DOHH2 (cell line): ENCODE measurements at regions not wholly inside any gene's neighbourhood (a gene's known extent, or its start where the extent isn't known, plus 50 kb on each side); places are given as distances from the start of the nearest gene placed in this dataset.

Source experiments
- H3F3A ChIP-seq: fragments of 200-600 bp; sonication (generic), shearing (Covaris generic); 2 replicates; pipeline ENCODE4 v1.6.0; 2016; ENCODE audit warnings: antibody characterized with exemption, mild to moderate bottlenecking; ENCODE audit not compliant: control insufficient read depth, insufficient read depth
- H3K27ac ChIP-seq: fragments of 200-600 bp; sonication (generic); 2 replicates; pipeline ENCODE4 v1.5.1; 2014; ENCODE audit warnings: low read depth, mild to moderate bottlenecking, low read length, moderate library complexity
- H3K27me3 ChIP-seq: fragments of 200-600 bp; sonication (generic); 2 replicates; pipeline ENCODE4 v1.6.1; 2014; ENCODE audit warnings: mild to moderate bottlenecking, low read length, mixed read lengths; ENCODE audit not compliant: control insufficient read depth
- H3K36me3 ChIP-seq: fragments of 200-600 bp; sonication (generic); 2 replicates; pipeline ENCODE4 v1.6.1; 2014; ENCODE audit warnings: mild to moderate bottlenecking, low read length, moderate library complexity, mixed read lengths; ENCODE audit not compliant: control insufficient read depth
- H3K4me1 ChIP-seq: fragments of 200-600 bp; sonication (generic); 2 replicates; pipeline ENCODE4 v1.6.1; 2014; ENCODE audit warnings: mild to moderate bottlenecking, low read length, mixed read lengths; ENCODE audit not compliant: control insufficient read depth
- H3K4me2 ChIP-seq: fragments of 200-600 bp; sonication (generic); 2 replicates; pipeline ENCODE4 v1.6.0; 2014; ENCODE audit warnings: mild to moderate bottlenecking, low read length, moderate library complexity
- H3K4me3 ChIP-seq: fragments of 200-600 bp; sonication (generic); 2 replicates; pipeline ENCODE4 v1.5.1; 2014; ENCODE audit warnings: mild to moderate bottlenecking, low read length, mixed read lengths
- H3K79me2 ChIP-seq: fragments of 200-600 bp; sonication (generic); 2 replicates; pipeline ENCODE4 v1.6.1; 2014; ENCODE audit warnings: mild to moderate bottlenecking, low read length, mixed read lengths; ENCODE audit not compliant: control insufficient read depth
- H3K9me2 ChIP-seq: fragments of 200-600 bp; sonication (generic); replicated peaks from 2 replicates; pipeline ENCODE4 v1.6.1; 2014; ENCODE audit warnings: mild to moderate bottlenecking, low read length, mixed read lengths; ENCODE audit not compliant: control insufficient read depth
- H3K9me3 ChIP-seq: fragments of 200-600 bp; sonication (generic); 2 replicates; pipeline ENCODE4 v1.6.1; 2014; ENCODE audit warnings: antibody characterized with exemption, low read length, mixed read lengths; ENCODE audit not compliant: control insufficient read depth, insufficient read depth
- H4K20me1 ChIP-seq: fragments of 200-600 bp; sonication (generic); 2 replicates; pipeline ENCODE4 v1.6.0; 2014; ENCODE audit warnings: low read depth, mild to moderate bottlenecking, antibody characterized with exemption, low read length, moderate library complexity; ENCODE audit not compliant: control insufficient read depth, insufficient read depth
- CTCF ChIP-seq: fragments of 200-600 bp; sonication (generic); IDR thresholded peaks from one replicate; pipeline ENCODE4 v1.5.1; 2014; ENCODE audit warnings: antibody characterized with exemption, mild to moderate bottlenecking, low read depth, low read length; ENCODE audit not compliant: poor library complexity, severe bottlenecking
- EZH2phosphoT487 ChIP-seq: fragments of 200-600 bp; sonication (generic); IDR thresholded peaks from 2 replicates; pipeline ENCODE4 v1.6.1; 2017; ENCODE audit warnings: borderline replicate concordance, mild to moderate bottlenecking, antibody characterized with exemption, low read length, moderate library complexity, mixed read lengths

GRCh38 chr4:112885897-112886296 is 163.6 kb upstream of the ANK2 start:
- Histone ChIP-seq H3K4me2 (no peak overlapping the region), H3K9me2 (no peaks in the 10 kb centered on the region), H3K36me3 (no peaks in the 10 kb centered on the region), H3K27me3 (no peaks in the 10 kb centered on the region), H4K20me1 (no peaks in the 10 kb centered on the region), H3K4me1 (no peaks in the 10 kb centered on the region), H3K27ac (no peak overlapping the region), H3K4me3 (no peak overlapping the region), H3K9me3 (no peaks in the 10 kb centered on the region), H3K79me2 (no peaks in the 10 kb centered on the region), H3F3A (no peaks in the 10 kb centered on the region)
- TF ChIP-seq CTCF (no peak), EZH2phosphoT487 (no peak)

- no peaks in the 10 kb centered on the region for H3K36me3 ChIP-seq
- no peaks in the 10 kb centered on the region for H3F3A ChIP-seq
- no peaks in the 10 kb centered on the region for H3K9me2 ChIP-seq
- H3K79me2 ChIP-seq: no peaks in the 10 kb centered on the region
- H4K20me1 ChIP-seq: no peaks in the 10 kb centered on the region
- no peaks in the 10 kb centered on the region for H3K4me1 ChIP-seq
- H3K9me3 ChIP-seq: no peaks in the 10 kb centered on the region
- H3K27me3 ChIP-seq: no peaks in the 10 kb centered on the region
- H3K27ac ChIP-seq: no peak overlapping the region
- H3K4me3 ChIP-seq: no peak overlapping the region
- no peak overlapping the region for H3K4me2 ChIP-seq
- TF ChIP-seq CTCF (no peak), EZH2phosphoT487 (no peak)
These were observed 160.8 kb upstream of the ANK2 start for GRCh38 chr4:112888622-112889021.

- Histone ChIP-seq H3K79me2 (no peaks in the 10 kb centered on the region), H3K36me3 (no peaks in the 10 kb centered on the region), H4K20me1 (no peaks in the 10 kb centered on the region), H3K4me3 (no peak overlapping the region), H3K9me2 (no peaks in the 10 kb centered on the region), H3K27me3 (no peaks in the 10 kb centered on the region), H3K27ac (no peak overlapping the region), H3K4me2 (no peak overlapping the region), H3F3A (no peaks in the 10 kb centered on the region), H3K4me1 (no peaks in the 10 kb centered on the region), H3K9me3 (no peaks in the 10 kb centered on the region)
- TF ChIP-seq EZH2phosphoT487: no peak
- TF ChIP-seq CTCF: no peak
These were observed 160.3 kb upstream of the ANK2 start for GRCh38 chr4:112889199-112889598.
